HG02623 (cell line): ENCODE measurements at regions not wholly inside any gene's neighbourhood (a gene's known extent, or its start where the extent isn't known, plus 50 kb on each side); places are given as distances from the start of the nearest gene placed in this dataset.
"Not testable (repeated sequence)": the region's sequence is repeated elsewhere in the genome, so short reads cannot be mapped to it uniquely, and the experiment has no call there.

Source experiments
- ATAC-seq: cut with Tn5 transposase; IDR thresholded peaks from one replicate; pipeline ENCODE4 v1.9.1; 2021; ENCODE audit warnings: moderate library complexity; ENCODE audit not compliant: unreplicated experiment

DNA sequence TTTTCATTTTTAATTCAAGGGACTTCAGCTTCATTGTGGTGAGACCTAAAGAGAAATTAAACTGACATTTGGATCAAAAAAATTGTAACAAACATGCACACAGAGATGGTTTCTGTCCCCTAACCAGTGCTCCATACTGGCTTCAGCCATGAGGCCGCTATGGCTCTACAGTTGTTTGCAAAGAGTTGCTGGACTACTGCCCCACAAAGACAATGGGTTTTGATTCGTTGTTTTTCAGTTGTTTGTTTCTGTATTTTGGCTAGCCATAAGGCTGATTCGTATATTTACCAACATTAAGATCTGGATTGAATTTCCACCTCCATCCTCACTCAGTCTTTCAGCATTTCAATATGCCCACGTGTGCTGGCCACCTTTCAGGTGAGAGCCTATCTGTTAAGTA lies 163.7 kb upstream of the KIF2A start:
- ATAC-seq: no peak

DNA sequence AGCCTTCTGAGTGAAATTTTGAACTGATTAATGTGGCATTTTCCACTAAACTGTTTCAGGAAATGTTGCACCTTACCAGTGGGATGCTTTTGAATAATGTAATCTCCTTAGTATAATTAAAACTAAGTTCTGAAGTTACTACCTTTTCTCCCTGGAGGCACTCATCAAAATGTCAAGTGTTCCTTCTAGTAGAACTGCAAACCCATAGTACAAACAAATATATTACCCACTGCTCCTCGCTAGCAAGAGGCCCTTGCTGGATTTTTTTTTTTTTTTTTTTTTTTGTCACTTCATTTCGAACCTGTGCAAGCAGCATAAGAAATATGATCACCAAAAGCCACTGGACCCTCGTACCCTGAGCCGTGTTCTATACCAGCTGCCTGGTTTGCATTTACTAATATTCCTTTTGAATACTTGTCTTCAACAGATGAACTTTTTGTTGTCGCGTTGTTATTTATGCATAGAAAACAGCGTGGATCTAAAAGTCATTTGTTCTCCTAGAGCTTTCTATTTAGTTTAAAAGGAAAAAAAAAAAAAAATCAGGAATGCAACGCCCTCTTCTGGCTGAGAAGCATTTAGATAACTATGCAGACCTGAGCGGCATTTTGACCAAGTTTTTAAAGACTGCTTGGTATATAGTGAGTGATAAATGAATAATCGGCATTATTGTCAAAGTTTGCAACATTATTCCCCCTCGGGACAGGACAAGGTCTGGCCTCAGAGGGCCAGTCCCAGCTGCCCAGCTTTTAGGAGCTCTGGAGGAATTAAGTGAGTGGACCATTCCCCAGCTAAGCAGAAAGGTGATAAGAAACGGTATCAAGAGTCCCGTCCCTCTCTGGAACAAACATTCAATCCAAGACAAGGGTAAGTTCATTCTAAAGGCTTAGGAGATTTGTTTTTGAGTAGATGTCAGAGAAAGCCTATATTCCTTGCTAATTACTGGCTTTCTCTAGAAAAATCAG lies 162.5 kb upstream of the KIF2A start:
- ATAC-seq: no peak

DNA sequence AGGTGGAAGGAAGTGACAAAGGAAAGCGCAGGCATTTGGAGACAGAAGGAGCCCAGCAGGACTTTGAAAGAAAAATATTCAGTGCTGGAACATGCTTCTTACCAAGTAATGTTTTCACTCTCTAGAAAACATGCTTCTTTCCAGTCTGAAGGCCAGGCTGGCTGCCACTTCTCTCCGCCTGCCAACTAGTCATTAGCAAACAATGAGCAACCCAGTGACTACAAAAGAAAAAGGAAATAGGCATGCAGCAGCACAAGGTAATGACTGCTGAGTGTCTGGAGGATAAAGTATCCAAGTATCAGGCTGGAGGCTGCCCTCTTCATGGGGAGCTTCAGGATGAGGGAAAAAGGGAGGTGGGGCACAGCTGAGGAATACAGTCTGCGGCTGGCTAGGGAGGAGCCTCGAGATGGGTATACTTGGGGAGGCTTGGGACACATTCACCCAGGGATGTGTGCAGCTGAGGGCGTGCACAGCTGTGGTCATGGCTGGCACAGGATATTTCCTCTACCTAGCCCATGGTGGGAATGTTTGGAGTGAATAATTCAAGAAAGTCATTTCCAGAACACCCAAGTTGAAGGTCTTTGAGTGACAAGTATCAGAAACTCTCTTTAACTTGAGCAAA lies 161.5 kb upstream of the KIF2A start:
- ATAC-seq: no peak

DNA sequence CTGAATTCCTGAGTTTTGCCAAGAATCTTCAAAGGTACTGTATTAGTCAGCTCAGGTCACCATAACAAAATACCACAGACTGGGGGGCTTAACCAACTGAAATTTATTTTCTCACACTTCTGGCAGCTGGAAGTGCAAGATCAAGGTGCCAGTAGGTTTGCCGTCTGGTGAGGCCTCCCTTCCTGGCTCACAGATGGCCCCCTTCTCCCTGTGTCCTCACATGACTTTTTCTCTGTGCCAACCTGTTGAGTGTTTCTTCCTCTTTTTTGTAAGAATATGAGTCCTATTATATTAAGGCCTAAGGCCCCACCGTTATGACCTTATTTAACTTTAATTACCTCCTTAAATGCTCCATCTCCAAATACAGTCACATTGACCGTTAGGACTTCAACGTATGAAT lies 156.1 kb upstream of the KIF2A start:
- no peak for ATAC-seq

DNA sequence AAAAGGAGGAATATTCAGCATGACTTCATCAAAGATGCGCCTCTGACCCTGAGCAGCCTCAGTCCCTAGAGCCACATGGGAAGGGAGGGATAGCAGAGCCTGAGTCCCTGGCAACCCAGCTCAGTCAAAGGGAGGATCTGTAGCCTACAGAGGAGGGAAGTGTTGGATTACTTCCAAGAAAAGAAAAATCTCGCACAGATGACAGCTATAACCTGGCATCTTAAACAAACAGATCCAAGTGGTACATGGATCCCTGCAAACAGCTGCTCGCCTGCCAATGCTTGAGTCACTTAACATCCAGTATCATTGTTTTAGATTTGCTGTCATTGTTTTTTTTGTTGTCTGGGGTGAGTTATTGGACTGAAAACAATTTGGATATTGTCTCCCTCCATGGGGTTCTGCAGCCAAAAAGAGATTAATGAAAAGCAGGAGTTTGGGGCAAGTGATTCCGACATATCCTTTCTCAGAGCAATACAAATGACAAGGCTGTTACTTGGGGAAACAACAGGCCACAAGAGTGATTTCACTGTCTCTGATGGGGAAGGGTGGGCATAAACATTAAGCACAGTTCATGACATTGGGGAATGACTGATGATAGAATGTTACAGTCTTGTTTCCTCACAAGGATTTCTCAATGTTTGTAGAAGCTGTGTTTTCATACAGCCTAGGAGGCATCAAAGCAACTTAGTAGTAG lies 153.5 kb upstream of the KIF2A start:
- no peak for ATAC-seq

DNA sequence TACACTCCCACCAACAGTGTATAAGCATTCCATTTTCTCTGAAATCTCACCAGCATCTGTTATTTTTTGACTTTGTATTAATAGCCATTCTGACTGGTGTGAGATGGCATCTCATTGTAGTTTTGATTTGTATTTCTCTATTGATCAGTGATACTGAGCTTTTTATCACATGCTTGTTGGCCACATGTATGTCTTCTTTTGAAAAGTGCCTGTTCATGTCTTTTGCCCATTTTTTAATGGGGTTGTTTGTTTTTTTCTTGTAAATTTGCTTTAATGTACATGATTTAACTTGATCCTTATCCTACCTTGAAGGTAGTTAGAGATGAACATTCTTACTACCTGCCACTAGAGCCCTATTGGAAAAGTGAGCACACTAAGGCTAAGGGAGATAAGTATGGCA lies 151.2 kb upstream of the KIF2A start:
- no peak for ATAC-seq

DNA sequence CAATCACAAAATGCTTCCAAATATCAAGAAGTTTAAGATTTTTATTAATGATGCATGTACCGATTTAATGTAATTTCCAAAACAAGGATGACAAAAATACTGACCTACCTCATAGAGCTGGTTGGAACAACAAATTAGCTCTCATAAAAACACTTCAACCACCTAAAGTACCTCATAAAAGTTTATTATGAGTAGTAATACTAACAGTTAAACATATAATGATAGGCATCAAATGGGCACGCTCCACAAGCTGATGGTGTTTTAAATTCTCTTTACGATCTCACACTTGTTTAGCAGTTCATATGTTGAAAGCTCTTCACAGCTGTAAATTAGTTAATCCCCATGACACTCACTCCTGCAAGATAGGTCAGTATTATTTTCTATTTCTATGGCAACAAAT lies 150.0 kb upstream of the KIF2A start:
- no peak for ATAC-seq

DNA sequence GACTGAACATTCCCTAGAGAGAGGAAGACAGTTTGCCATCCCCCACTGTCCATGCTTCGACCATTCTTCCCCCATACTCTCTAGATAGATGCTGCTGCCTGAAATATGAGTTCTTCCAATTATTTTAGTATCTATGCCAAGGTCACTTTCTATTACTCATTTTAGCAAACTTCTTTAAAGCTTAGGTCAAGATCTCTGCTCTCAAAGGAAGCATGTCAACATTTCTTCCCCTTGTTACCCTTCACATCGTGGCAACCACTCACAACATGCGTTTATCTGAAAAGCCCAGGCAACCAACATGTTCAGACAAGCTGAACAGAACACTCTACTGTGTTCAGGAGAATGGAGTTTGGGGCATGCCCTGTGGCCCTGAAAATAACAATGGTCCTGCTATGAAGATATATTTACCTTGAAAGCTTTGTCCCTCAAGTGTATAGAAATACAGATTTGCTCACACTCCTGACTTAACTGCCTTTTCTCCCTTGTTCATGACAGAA lies 138.4 kb upstream of the KIF2A start:
- no peak for ATAC-seq

DNA sequence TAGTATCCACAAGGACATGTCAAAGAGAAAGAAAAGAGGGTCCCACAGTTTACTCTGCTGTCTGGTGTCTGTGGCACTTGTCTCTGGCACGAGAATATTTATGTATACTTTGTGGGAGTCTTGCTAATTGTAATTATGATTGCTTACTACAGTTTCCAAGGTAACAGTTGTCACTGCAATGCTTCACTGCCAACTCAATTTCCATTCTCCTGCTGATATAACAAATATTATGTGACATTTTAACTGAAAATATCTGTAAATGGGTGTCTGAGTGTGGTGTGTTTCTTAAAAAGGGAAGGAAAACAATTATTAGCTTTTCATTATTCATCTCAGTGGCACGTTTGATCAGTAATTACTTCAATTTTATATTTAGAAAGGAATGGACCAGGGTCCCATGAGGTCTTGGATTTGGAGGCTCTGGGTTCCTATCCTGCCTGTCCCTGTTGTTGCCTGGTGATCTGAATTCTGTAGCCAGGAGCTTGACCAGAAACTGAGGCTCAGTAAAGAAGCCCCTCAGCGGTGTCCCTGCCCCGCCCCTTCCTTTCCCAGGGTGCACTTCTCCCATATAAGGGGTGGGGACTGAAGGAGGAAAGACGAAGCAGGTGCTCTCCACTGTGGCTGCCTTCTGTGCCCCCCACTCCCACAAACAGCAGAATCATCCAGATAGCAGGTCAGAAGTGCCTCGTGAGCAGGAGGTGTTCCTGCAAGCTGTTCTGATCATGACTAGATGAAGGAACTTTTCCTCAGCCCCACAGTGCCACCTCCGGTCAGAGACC lies 137.3 kb upstream of the KIF2A start:
- ATAC-seq: no peak

DNA sequence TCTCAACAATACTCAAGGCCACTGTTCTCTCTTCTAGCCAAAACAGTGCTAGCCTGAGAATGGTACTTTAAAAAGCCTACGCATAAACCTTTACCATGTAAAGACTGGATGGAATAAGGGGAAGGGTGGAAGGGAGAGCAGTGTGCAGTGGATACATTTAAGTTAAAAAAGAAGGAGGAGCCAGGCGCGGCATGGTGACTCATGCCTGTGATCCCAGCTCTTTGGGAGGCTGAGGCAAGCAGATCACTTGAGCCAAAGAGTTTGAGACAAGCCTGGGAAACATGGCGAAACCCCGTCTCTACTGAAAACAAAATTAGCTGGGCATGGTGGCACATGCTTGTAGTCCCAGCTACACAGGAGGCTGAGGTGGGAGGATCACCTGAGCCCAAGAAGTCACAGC lies 127.7 kb upstream of the KIF2A start:
- no peak for ATAC-seq

DNA sequence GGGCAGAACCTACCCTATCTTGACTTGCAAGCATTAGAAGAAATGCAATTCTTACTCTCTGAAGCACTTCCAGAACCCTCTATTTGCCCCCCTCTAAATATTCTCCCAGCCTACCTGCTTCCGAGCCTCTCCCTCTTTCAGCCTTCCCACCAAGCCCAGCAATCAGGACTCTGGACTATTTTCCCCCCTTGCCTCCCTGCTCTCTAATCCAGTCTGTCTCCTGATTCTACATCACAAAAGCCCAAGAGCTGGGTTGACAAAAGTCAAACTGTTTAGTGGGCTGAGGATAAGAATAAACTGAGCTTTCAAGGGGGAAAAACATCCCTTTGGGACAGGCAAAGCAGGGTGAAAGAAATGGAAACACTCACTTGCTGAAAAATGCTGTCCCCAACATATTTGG lies 123.2 kb upstream of the KIF2A start:
- ATAC-seq: no peak

DNA sequence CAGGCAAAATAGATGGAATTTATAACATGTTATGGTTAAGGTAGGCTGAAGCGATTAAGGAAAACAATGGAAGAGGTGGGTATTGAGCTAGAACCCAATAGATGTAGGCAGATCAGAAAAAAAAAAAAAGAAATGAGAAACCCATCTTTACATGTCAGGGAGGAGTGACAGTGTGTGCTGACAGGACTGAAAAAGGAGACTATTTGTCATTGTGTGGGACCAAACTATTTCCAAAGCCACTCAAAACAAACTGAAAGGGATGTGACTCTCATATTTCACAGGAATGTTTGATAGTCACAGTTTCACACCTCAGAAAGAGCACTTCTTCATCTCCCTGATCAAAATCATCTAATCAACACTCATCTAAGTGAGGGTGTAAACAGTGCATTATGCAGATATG lies 122.3 kb upstream of the KIF2A start:
- ATAC-seq: no peak

DNA sequence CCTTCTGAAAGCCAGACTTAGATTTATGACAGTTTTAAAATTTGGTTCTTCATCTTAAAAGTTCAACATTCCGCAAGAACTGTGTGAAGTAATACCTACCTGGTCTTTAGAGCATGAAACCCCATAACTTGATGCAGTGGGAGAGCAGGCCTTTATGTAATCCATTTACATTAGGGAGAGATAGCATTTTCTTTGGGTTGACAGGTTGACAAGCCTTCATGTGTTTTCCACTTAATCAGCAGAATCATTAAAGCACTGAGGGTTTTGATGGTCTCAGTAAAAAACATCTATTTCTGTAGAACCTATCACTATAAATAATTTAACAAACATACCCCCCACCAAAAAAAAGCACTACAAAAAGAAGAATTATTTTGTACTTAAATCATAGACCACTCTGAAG lies 121.6 kb upstream of the KIF2A start:
- ATAC-seq: no peak

DNA sequence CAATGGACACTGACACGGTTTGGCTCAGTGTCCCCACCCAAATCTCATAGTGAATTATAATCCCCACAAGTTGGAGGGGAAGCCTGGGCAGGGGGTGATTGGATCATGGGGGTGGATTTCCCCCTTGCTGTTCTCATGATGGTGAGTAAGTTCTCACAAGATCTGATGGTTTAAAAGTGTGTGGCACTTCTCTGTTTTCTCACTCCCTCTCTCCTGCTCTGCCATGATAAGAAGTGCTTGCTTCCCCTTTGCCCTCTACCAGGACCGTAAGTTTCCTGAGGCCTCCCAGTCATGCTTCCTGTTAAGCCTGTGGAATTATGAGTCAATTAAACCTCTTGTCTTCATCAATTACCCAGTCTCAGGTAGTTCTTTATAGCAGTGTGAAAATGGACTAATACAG lies 115.8 kb upstream of the KIF2A start:
- ATAC-seq: no peak

DNA sequence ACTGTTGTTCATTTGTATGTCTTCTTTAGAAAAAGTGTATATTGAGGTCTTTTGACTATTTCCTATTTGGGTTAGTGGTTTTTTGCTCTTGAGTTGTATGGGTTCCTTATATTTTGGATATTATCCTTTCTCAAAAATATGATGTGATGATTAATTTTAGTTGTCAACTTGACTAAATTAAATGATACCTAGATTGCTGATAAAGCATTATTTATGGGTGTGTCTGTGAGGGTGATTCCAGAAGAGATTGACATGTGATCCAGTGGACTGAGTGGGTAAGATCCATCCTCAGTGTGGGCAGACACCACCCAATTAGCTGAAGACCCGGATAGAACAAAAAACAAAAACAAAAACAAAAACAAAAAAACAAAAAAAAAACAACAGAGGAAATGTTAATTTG lies 115.1 kb upstream of the KIF2A start:
- ATAC-seq: no peak

DNA sequence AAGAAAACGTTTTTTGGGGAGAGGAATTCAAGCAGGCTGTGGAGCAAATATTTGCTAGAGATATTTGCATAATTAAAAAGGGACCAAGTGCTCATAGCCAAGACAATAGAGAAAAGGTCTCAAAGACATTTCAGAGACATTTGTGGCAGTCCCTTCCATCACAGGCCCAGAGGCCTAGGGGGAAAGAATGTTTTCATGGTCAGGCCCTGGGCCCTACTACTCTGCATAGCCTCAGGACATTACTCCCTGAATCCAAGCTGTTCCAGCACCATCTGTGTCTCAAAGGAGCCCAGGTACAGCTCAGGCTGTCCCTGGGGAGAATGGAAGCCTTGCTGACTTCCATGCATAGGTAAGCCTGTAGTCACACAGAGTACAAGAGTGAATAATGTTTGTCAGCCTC lies 113.0 kb upstream of the KIF2A start:
- no peak for ATAC-seq

DNA sequence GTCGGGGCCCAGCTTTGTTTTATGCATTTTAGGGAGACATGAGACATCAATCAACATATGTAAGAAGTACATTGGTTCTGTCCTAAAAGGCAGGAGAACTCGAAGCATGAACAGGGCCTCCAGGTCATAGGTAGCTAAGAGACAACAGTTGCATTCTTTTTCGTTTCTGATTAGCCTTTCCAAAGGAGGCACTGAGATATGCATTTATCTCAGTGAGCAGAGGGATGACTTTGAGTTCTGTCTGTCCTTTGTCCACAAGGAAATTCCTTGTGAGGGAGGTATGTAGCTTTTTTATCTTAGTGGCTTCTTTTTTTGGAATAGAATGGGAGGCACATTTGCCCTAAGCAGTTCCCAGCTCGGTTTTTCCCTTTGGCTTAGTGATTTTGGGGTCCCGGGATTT lies 109.5 kb upstream of the KIF2A start:
- ATAC-seq: not testable (repeated sequence)

DNA sequence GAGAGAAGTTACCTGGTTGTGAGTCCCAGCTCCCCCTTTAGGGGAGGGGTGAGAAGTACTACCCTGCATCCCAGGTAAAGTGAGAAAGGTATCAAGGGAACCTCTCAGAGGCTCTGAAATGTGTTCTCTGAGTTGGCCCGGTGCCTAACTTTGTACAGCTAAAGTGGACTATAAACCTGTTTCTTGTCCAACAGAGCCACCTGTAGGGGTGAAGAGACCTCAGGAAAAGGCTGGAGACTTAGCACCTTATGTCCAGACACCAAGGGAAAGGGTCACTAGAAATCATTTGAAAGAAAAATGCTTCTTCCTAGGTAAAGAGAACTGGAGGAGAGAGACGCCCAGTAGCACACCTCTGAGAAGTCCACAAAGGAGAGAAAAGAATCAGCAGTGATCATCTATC lies 108.3 kb upstream of the KIF2A start:
- ATAC-seq: no peak

DNA sequence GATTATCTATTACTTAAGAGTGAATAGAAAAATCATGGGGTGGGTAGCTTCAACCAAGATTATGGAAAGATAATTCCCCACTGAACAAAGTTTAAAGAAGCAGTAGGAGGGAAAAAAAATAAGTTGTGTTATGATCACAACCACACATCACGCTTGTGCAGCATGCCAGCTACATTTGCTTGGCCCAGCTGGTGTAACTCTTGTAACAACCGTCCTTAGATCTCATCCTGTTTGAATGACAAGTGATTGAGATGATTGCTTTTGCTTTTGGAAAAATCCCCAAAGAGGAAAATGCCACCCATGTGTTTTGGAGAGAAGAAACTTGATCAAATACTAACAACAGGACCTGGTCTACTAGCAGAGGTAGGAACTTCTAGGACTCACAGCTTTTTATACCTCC lies 107.6 kb upstream of the KIF2A start:
- no peak for ATAC-seq

DNA sequence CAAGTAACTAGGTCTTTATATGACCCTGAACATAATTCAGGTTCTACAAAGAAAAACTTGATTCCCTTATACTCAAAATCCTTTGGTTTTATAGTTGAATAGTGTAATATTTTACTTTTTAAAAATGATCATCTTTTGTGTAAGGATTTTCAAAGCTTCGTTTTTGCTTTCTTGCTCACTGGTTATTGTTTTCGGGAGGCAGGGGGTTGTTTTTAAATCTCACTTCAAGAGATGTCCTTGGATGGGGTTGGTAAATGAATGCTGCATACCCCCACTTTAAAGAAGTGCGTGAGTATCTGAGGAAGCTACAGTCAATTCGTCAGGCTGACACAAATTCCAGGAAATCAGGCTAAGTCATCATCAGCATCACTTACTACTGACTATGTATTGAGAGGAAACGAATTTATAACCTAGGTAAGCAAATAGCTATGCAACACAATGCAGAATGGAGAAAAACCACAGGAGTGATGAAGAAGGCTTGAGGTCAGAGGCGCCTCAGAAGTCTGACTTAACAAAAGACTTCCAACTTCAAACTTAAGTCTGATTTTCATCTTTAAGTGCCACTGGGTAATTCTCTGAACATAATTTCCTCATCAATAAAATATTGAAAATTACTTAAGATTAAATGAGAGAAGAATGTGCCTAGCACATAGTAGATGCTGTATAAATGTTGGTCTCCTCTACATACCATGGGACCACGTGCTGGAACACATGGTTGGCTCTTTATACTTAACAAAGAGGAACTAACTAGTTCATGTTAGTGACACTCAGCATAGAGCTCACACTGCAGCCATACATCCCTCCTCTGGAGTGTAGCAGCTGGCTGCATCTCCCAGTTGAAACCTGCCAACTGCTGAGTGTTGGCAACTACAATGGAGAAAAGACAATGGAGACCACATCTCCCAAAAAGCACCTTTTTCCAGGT lies 106.0 kb upstream of the KIF2A start:
- ATAC-seq: no peak
